CD4-positive, alpha-beta T cell treated with Interleukin-17A for 1 hour (primary cell): ENCODE measurements at regions not wholly inside any gene's neighbourhood (a gene's known extent, or its start where the extent isn't known, plus 50 kb on each side); places are given as distances from the start of the nearest gene placed in this dataset.

Experiments
- DNase-seq: peaks from one replicate; pipeline ENCODE4 v3.0.0-alpha.2; 2020

GRCh38 chr2:215765729-215766360 lies 247.5 kb downstream of the MREG start:
- DNase-seq: no peak

DNA sequence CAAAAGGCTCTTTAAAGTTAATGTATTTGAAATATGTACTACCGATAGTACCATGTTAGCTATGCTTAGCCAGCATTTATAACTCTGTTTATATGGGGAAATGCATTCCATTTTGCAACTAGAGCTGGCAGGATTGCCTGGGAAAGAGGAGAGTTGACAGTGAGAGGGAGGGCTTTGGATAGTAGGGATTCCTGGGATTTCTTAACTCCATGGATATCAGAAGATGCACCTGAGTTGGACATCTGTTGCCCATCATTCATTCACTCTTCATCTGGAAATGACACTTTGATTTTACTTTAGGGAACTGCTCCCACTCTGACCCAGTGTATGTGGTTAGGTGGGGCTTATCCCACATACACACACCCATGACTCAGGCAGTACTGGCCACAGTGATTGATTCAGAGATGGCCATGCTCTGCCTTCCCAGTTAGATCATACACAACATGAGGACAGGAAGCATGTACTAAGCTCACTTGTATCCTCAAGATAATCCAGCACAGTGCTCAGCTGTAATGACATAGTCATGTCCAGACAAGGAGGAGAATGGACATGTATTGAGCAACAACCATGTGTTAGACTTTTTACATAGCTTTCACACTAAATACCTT lies 248.8 kb downstream of the MREG start:
- DNase-seq: no peak

- DNase-seq: no peak
Measured at GRCh38 chr2:215760557-215760956, 252.8 kb downstream of the MREG start.

DNA sequence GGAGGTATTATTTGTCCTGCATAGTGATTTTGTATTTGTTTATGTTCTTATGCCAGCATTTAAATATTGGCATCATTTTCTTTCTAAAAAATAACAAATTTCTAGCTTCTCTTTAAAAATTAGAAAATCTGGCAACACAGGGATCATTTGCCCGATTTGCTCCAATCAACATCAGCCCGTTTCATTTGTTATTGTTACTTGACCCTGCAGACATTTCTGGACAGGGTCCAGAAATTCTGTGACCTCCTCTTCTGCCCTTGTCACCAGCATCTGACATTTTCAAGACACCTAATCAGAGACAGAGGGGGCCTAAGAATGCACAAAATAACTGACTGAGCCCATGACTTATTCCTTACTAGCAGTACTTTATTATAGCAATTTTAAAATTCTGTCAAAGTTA lies 253.3 kb downstream of the MREG start:
- no peak for DNase-seq

DNA sequence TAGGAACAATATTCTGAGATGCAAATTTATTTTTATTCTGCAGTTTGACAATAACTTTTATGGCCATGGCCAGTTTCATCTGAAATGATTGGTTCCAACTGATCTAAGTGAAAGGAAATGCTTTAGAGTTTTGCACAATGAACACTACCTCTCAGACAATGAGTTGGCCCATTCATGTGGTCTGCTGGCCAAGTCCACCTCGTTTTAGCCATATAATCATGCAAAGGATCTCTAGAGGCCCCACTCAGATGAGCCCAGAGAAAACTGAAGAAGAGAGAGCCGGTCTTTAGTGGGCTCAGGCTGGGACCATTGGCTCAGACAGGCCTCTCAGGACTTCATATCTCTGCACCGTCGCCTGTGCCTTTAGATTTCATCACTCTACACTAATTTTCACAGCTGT lies 254.7 kb downstream of the MREG start:
- DNase-seq: no peak

DNA sequence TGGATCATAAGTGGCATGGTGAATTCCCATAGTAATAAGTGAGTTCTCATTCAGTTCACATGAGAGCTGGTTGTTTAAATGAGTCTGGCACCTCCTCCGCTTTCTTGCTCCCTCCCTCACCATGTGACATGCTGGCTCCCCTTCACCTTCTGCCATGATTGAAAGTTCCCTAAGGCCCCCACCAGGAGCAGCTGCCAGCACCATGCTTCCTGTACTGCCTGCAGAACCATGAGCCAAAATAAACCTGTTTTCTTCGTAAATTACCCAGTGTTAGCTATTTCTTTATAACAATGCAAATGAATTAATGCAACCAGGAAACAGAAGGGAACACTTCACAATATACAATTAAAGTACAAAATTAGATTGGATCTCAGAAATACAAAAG lies 257.0 kb downstream of the MREG start:
- no peak for DNase-seq

DNA sequence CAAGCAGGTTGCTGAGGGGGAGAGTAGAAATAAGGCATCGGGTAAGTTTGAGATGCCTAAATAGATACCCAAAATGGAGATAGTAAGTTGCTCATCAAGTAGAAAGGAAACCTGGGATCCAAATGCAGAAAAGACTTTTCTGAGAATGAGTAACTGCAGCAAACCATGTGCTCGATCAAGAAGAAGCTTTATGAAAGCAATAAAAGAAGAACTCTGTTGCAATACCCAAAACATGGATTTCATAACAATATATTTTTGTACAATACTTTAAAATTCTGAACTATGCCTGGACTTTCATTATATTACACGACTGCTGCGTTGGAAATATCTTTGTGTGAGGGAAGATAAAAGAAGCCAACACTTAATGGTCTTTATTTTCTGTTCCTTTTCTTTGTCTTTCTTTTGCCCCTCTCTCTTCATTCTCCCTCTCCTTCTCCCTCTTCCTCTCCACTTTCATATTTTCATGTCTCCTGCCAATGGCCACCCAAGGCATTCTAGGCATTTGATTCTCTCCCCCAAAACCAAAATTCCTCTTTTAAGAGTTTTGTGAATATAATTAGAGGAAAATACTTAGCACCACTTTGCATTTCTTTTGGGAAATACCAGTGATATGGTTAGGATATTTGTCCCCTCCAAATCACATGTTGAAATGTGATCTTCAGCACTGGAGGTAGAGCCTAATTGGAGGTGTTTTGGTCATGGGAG lies 257.6 kb downstream of the MREG start:
- DNase-seq: no peak

DNA sequence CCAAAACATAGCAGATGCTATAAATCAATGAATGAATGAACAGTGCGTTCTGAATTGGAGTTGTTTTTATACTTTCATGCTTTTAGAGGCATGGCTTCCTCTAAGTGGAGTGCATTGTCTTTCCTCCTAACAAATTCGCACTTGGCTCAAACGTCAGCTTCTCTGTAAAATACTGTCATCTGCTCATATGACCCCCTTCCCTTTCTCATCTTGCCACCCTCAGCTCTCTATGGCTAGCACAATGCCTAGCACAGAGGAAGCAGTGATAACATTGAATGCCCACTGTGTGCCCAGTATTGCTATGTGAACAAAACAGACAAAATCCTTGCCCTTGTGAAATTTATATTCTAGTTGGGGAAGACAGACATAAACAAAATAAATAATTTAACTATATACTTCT lies 258.8 kb downstream of the MREG start:
- no peak for DNase-seq

DNA sequence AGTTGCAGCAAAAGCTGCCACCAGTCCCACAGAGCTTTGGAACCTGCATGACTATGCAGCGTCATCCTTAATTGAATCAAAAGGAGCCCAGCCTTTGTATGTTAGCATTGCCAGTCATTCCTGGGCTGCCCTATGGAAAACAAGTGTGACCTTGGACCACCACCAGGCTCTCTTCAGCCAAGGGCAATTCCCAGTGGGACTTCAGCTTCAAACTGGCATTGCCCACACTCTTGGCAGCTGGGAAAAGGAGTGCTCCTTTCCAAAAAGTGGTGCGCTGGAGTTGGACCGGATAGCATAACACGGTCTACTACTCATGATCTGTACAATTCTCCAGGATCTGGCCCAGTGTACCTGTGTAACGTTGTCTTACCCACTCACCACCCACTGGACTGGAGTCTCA lies 259.5 kb downstream of the MREG start:
- DNase-seq: no peak

- no peak for DNase-seq
Measured at GRCh38 chr2:215752991-215753390, 260.4 kb downstream of the MREG start.

GRCh38 chr2:215752436-215752835 lies 260.9 kb downstream of the MREG start:
- DNase-seq: no peak

GRCh38 chr2:215751911-215752272 lies 261.5 kb downstream of the MREG start:
- DNase-seq: no peak

- no peak for DNase-seq
Measured at GRCh38 chr2:215751200-215751910, 262.0 kb downstream of the MREG start.

GRCh38 chr2:215750763-215751162 lies 262.6 kb downstream of the MREG start:
- DNase-seq: peak; percentile 7

- DNase-seq: peak; percentile 6
Measured at GRCh38 chr2:215749092-215749957, 264.0 kb downstream of the MREG start.

DNA sequence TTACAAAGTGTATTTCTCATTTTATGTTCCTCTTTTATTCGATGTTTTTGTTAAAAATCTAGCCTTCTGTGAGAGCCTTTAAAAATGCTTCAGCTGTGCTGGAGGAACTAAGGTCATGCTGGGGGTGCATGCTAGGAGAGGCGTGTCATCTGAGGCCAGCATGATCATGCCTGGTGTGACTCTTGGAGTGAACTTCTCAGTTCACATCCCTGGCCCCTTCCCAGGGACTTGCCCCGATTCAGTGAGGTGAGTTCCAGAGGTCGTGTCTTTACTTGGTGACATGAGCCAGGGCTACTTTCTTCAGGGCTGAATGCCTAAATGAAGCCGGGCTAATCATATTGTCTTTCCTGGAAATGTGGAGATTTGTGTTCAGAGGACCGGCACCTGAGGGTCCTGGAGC lies 264.9 kb downstream of the MREG start:
- DNase-seq: no peak

- DNase-seq: no peak
Measured at GRCh38 chr2:215746887-215747615, 266.3 kb downstream of the MREG start.

DNA sequence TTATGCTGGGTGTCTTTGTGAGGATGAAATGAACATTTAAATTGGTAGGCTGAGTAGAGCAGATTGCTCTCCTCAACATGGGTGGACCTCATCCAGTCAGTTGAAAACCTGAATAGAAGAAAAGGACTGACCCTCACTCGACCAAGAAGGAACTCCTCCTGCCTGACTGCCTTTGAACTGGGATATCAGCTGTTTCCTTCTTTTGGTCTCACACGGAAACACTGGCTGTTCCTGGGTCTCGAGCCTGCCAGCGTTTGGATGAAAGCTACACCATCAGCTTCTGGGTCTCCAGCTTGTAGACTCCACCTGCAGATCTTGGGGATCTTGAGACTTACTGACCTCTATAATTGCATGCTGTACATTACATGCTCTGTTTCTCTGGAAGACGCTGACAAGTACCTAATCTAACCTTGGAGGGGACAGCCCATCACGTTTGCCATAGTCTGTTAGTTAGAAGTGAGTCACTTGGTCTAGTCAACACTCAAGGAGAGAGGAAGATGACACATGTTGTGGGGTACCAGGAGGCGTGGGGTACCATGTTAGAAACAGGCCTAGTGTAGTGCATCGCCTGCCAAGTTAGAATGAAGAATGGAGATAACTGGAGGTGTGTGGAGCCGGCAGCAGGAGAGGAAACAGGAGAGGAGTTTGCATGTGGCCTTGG lies 267.0 kb downstream of the MREG start:
- no peak for DNase-seq

- no peak for DNase-seq
Measured at GRCh38 chr2:215745331-215745730, 268.0 kb downstream of the MREG start.

DNA sequence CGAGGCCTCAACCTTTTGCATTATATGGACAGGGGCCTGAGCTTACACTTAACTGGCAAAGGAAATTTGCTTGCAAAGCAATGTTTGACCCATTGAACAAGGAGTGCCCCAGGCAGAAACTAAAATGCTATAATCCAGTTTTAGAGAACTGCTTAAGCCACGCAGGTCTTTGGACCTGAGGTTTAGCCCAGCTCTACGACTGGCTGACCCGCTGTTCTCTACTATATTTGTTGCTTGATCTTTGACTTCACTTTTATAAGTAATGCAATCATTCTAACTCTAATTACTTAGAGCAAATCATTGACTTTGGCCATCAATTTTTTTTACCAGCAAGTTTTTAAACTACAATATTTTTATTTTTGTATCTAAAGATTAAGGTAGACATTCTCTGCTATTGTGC lies 268.8 kb downstream of the MREG start:
- no peak for DNase-seq

GRCh38 chr2:215743066-215743465 lies 270.3 kb downstream of the MREG start:
- DNase-seq: no peak

GRCh38 chr2:215742021-215742420 lies 271.3 kb downstream of the MREG start:
- no peak for DNase-seq
